ENCODE measurements at regions not wholly inside any gene's neighbourhood (a gene's known extent, or its start where the extent isn't known, plus 50 kb on each side); places are given as distances from the start of the nearest gene placed in this dataset.

DNA sequence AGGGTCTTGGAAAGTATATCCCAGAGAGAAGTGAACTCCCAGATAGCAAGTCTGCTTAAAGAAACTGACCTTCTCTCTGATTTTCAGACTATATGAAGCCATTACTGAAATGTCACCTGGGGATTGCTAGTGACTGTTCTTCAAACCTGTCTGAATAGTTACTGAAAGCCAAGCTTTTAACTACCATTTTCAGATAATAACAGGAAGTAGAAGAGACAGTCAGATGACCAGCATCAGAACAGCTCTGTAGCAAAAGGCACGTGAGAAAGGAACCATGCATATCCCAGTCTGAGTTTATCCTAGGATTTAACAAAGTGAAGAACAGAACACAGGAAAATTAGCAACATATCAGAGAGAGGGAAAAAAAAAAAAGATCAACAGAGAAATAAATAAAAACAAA, 74.9 kb upstream of the SELENOP start:
- ChIA-PET CTCF (no interaction called here), POLR2A (no interaction called here)
- Mint-ChIP-seq H3K9me3 (no peaks in the 10 kb centered on the region), H3K4me3 (no peak overlapping the region), H3K4me1 (ENCODE audit: low read depth) (no peaks in the 10 kb centered on the region), H3K27me3 (peaks cover 6% of the 10 kb centered on the region), H3K27ac (no peak overlapping the region), H3K36me3 (ENCODE audit: low read depth) (no peaks in the 10 kb centered on the region)
- intact Hi-C loops (cut with micrococcal nuclease): no loop called here
- TF ChIP-seq, protein P1, sequence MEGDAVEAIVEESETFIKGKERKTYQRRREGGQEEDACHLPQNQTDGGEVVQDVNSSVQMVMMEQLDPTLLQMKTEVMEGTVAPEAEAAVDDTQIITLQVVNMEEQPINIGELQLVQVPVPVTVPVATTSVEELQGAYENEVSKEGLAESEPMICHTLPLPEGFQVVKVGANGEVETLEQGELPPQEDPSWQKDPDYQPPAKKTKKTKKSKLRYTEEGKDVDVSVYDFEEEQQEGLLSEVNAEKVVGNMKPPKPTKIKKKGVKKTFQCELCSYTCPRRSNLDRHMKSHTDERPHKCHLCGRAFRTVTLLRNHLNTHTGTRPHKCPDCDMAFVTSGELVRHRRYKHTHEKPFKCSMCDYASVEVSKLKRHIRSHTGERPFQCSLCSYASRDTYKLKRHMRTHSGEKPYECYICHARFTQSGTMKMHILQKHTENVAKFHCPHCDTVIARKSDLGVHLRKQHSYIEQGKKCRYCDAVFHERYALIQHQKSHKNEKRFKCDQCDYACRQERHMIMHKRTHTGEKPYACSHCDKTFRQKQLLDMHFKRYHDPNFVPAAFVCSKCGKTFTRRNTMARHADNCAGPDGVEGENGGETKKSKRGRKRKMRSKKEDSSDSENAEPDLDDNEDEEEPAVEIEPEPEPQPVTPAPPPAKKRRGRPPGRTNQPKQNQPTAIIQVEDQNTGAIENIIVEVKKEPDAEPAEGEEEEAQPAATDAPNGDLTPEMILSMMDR (IDR thresholded peaks at IDR 0.05): no peak
- no peak for DNase-seq
- ATAC-seq: no peak

DNA sequence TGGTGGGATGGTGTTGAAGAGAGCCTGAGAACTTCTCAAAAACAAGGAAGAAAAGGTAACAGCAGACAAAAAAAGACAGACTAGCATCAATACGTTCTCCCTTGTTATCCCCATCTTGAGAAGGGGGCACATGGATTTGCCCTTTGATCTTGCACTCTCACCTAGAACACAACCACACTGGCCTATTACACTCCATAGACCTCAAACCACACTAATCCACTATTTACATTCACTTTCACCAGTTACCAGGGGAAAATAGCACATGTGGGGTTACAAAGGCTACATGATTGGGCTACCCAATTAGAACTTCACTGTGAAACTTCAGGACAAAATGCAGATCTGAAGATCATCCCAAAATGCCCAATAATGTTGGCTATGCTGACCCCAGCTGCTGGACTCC, 72.6 kb upstream of the SELENOP start:
- TF ChIP-seq, protein P1 (IDR thresholded peaks at IDR 0.05): no peak
- ATAC-seq (no peak), DNase-seq (no peak)
- H3K4me3 Mint-ChIP-seq: no peak overlapping the region
- H3K4me1 Mint-ChIP-seq (ENCODE audit: low read depth): no peaks in the 10 kb centered on the region
- H3K36me3 Mint-ChIP-seq (ENCODE audit: low read depth): no peaks in the 10 kb centered on the region
- intact Hi-C loops (cut with micrococcal nuclease): no loop called here
- H3K27me3 Mint-ChIP-seq: peaks cover 4% of the 10 kb centered on the region
- CTCF ChIA-PET: no interaction called here
- H3K27ac Mint-ChIP-seq: no peak overlapping the region
- no peaks in the 10 kb centered on the region for H3K9me3 Mint-ChIP-seq
- POLR2A ChIA-PET: no interaction called here

DNA sequence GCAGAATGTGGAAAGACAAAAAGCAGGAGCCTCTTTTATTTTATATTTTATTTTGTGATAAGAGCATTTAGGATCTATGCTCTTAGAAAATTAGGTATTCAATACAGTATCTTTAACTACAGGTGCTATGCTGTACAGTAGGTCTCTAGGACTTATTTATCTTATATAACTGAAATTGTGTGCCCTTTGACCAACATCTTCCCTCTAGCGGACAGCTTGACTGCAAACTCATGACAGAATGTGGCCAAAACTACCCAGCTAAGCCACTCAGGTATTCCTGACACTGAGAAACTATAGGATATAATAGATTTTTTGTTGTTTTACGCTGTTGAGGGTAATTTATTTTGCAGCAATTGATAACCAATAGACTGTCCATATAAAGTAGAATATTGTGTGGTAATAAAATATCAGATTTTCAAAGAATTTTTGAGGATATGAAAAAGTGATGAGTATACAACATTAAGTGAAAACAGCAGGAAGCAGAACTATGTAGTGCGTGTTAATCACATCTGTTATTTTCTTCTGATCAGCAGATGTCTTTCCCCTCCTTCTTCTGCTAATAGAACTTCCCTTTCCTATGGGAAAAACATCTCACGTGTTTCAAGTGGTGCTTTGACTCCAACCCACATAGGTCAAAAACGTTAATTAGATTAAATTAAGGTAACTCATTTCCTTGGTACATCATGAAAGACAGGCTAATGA, 69.9 kb upstream of the SELENOP start:
- Mint-ChIP-seq H3K4me3 (no peak overlapping the region), H3K27ac (no peak overlapping the region), H3K4me1 (ENCODE audit: low read depth) (no peaks in the 10 kb centered on the region), H3K27me3 (no peaks in the 10 kb centered on the region), H3K9me3 (no peaks in the 10 kb centered on the region), H3K36me3 (ENCODE audit: low read depth) (no peaks in the 10 kb centered on the region)
- DNase-seq: no peak
- ChIA-PET POLR2A (no interaction called here), CTCF (no interaction called here)
- ATAC-seq: no peak
- intact Hi-C loops (cut with micrococcal nuclease): no loop called here
- TF ChIP-seq, protein P1 (IDR thresholded peaks at IDR 0.05): no peak

DNA sequence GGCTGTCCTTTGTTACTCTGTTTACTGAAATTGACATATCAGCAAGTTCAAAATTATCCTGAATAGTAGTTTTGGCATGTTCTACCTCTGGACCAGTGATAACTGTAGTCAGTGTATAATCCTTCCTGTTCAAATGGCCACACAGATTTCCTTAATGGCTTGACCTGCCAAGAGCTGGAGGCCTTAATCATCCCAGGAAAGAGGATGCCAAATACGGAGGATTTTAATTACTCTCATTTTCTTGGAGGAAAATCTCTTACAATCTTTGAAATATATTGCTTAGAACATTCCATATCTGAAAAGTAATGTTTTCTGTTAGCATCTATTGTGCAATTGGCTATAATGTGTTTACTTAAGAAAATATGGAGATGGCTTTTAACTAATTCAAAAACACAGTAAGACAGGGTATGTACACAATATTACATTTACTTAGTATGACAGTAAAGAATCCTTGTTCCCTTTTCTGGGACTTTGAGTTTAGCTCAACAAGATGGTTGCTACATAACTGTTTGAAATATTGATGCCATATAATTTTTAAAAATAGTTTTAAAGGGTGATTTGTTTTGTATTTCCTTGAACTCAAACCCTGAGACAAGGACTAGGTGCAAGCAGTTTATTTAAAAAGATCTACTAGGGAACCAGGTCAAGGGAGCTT, 68.9 kb upstream of the SELENOP start:
- Mint-ChIP-seq H3K27ac (no peak overlapping the region), H3K36me3 (ENCODE audit: low read depth) (no peaks in the 10 kb centered on the region), H3K27me3 (no peaks in the 10 kb centered on the region), H3K9me3 (no peaks in the 10 kb centered on the region), H3K4me3 (no peak overlapping the region), H3K4me1 (ENCODE audit: low read depth) (peaks cover 2% of the 10 kb centered on the region)
- ATAC-seq (no peak), DNase-seq (no peak)
- intact Hi-C loops (cut with micrococcal nuclease): no loop called here
- TF ChIP-seq, protein P1 (IDR thresholded peaks at IDR 0.05): no peak
- ChIA-PET POLR2A (no interaction called here), CTCF (interaction anchor here (4.0 kb wide), 1 partner anchor 9 kb away, joined by 30 read pairs; no protein-coding TSS in a partner anchor)

DNA sequence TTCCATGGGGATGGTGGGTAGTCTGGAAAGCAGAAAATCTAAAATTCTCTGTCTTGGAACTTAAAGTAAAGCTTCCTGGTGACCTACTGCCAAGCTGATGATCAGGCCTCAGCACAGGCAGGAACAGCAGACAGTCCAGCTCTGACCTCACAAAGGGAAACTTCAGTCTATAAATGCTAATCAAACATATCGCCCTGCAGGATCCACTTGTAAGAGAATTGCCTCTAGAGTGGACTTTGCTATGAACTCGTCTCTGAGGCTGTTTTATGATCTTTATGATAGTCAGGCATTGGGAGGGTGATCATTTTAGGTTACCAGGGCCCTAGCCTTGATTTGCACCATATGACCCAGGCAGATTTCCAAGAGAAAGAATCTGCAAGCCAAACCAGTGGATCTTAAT, 67.6 kb upstream of the SELENOP start:
- DNase-seq (no peak), ATAC-seq (no peak)
- CTCF ChIA-PET: interaction anchor here (1.1 to 4.0 kb wide), 2 partner anchors 10 to 29 kb away, joined by 3 to 30 read pairs; no protein-coding TSS in a partner anchor
- Mint-ChIP-seq H3K27me3 (no peaks in the 10 kb centered on the region), H3K4me3 (no peak overlapping the region), H3K36me3 (ENCODE audit: low read depth) (no peaks in the 10 kb centered on the region), H3K9me3 (no peaks in the 10 kb centered on the region), H3K27ac (no peak overlapping the region), H3K4me1 (ENCODE audit: low read depth) (peaks cover 4% of the 10 kb centered on the region)
- intact Hi-C loops (cut with micrococcal nuclease): no loop called here
- POLR2A ChIA-PET: no interaction called here
- TF ChIP-seq, protein P1 (IDR thresholded peaks at IDR 0.05): no peak
